ENCODE measurements at regions not wholly inside any gene's neighbourhood (a gene's known extent, or its start where the extent isn't known, plus 50 kb on each side); places are given as distances from the start of the nearest gene placed in this dataset.
A peak's percentile ranks its signal among the peaks of the same experiment; 100 is the strongest.

- no peak for DNase-seq
Observed at GRCh38 chr11:115911613-115912346, 407.6 kb upstream of the CADM1 start.

GRCh38 chr11:115910379-115910778, 406.2 kb upstream of the CADM1 start:
- no peak for DNase-seq

- no peak for DNase-seq
Observed at GRCh38 chr11:115906171-115906570, 402.0 kb upstream of the CADM1 start.

- DNase-seq: no peak
Observed at GRCh38 chr11:115905341-115906000, 401.3 kb upstream of the CADM1 start.

GRCh38 chr11:115903179-115903578, 399.0 kb upstream of the CADM1 start:
- DNase-seq: no peak

GRCh38 chr11:115901069-115901468, 396.9 kb upstream of the CADM1 start:
- DNase-seq: no peak

GRCh38 chr11:115900111-115900510, 395.9 kb upstream of the CADM1 start:
- no peak for DNase-seq

- DNase-seq: no peak
Observed at GRCh38 chr11:115897707-115898106, 393.5 kb upstream of the CADM1 start.

GRCh38 chr11:115896084-115896483, 391.9 kb upstream of the CADM1 start:
- no peak for DNase-seq

- no peak for DNase-seq
Observed at GRCh38 chr11:115895594-115895993, 391.4 kb upstream of the CADM1 start.

GRCh38 chr11:115894176-115894575, 390.0 kb upstream of the CADM1 start:
- DNase-seq: no peak

GRCh38 chr11:115893461-115894099, 389.4 kb upstream of the CADM1 start:
- DNase-seq: peak; percentile 88

- DNase-seq: no peak
Observed at GRCh38 chr11:115892016-115892415, 387.8 kb upstream of the CADM1 start.

GRCh38 chr11:115891581-115891980, 387.4 kb upstream of the CADM1 start:
- no peak for DNase-seq

GRCh38 chr11:115890500-115890899, 386.3 kb upstream of the CADM1 start:
- no peak for DNase-seq

- no peak for DNase-seq
Observed at GRCh38 chr11:115889712-115890111, 385.5 kb upstream of the CADM1 start.

GRCh38 chr11:115887727-115888126, 383.5 kb upstream of the CADM1 start:
- no peak for DNase-seq

- DNase-seq: no peak
Observed at GRCh38 chr11:115887316-115887715, 383.1 kb upstream of the CADM1 start.

GRCh38 chr11:115886422-115886733, 382.2 kb upstream of the CADM1 start:
- no peak for DNase-seq

GRCh38 chr11:115885535-115886421, 381.6 kb upstream of the CADM1 start:
- no peak for DNase-seq

GRCh38 chr11:115884800-115885534, 380.8 kb upstream of the CADM1 start:
- no peak for DNase-seq

- no peak for DNase-seq
Observed at GRCh38 chr11:115874843-115875242, 370.6 kb upstream of the CADM1 start.

- no peak for DNase-seq
Observed at GRCh38 chr11:115873813-115874212, 369.6 kb upstream of the CADM1 start.
